ENCODE measurements at regions not wholly inside any gene's neighbourhood (a gene's known extent, or its start where the extent isn't known, plus 50 kb on each side); places are given as distances from the start of the nearest gene placed in this dataset.

GRCh38 chr13:68214691-68215415, 984.7 kb upstream of the PCDH9 start:
- intact Hi-C loops (cut with micrococcal nuclease) (no loop called here), in situ Hi-C loops (cut with MboI) (no loop called here)
- no peaks in the 10 kb centered on the region for H3K9me1 ChIP-seq (ENCODE audit: control insufficient read depth, insufficient read depth, low read length)
- H3K4me2 ChIP-seq (ENCODE audit: insufficient read depth, low read length): no peak overlapping the region
- H3K9me3 ChIP-seq (replicated peaks; ENCODE audit: control insufficient read depth, insufficient read depth, low read depth, low read length): no peaks in the 10 kb centered on the region
- ChIA-PET CTCF (ENCODE audit: low intra/inter-chr PET ratio) (no interaction called here), POLR2A (no interaction called here)
- no peaks in the 10 kb centered on the region for H3K27me3 ChIP-seq (ENCODE audit: control insufficient read depth in 2 of 2, insufficient read depth in 2 of 2, low read length in 2 of 2)
- H3K4me1 ChIP-seq (replicated peaks in 1 of 2; ENCODE audit: control insufficient read depth in 2 of 2, insufficient read depth in 2 of 2, low read length in 2 of 2): no peaks in the 10 kb centered on the region
- no peaks in the 10 kb centered on the region for H4K20me1 ChIP-seq (replicated peaks; ENCODE audit: control insufficient read depth, insufficient read depth, low read length)
- no peak overlapping the region for H3K27ac ChIP-seq (ENCODE audit: extremely low read depth, low read depth, low read length)
- no peak overlapping the region for H2AFZ ChIP-seq (ENCODE audit: low read depth, low read length)
- 2% methylated on average over 5 of the region's 5 CpGs for WGBS (ENCODE audit: insufficient coverage, low coverage, missing lambda C conversion rate)
- no peaks in the 10 kb centered on the region for H3K79me2 ChIP-seq (ENCODE audit: control insufficient read depth, insufficient read depth, low read length)
- no peak for TF ChIP-seq ARID1B (IDR thresholded peaks at IDR 0.05)
- no peak for TF ChIP-seq RHOXF2B (CRISPR knock-in tag; conservative IDR thresholded peaks at IDR 0.05)
- no peak for TF ChIP-seq GTF2A2 (tag; IDR thresholded peaks at IDR 0.05)
- no peak for TF ChIP-seq RFX1 (IDR thresholded peaks at IDR 0.05)
- TF ChIP-seq FOXP4 (CRISPR knock-in tag; IDR thresholded peaks at IDR 0.05; ENCODE audit: borderline replicate concordance): no peak
- DNase-seq (ENCODE audit: extremely low read depth in 1 of 4, low spot score in 3 of 4) (no peak), ATAC-seq (no peak), FAIRE-seq (no peak)
- no TSS peak for BruUV-seq (replicated peaks)
- H3K9ac ChIP-seq (ENCODE audit: insufficient read depth in 1 of 2, low read depth in 2 of 2, low read length in 2 of 2): no peak overlapping the region
- H3K36me3 ChIP-seq (ENCODE audit: control insufficient read depth, insufficient read depth, low read length): no peaks in the 10 kb centered on the region
- H3K4me3 ChIP-seq: no peak overlapping the region

All from K562 (cell line).